Mesenchymal stem cell (in vitro differentiated cells and primary cell): ENCODE measurements at regions not wholly inside any gene's neighbourhood (a gene's known extent, or its start where the extent isn't known, plus 50 kb on each side); places are given as distances from the start of the nearest gene placed in this dataset.

Experiments
- DNase-seq: peaks from one replicate; pipeline ENCODE4 v3.0.0-alpha.2; 2013
- H2AFZ ChIP-seq: one replicate; pipeline ENCODE4 v1.6.1; 2013; ENCODE audit warnings: low read depth, mild to moderate bottlenecking, control low read depth, inconsistent platforms, low read length, moderate library complexity
- H2AK5ac ChIP-seq: 2 replicates; pipeline ENCODE4 v1.6.1; 2013; ENCODE audit warnings: low read length, moderate library complexity, mild to moderate bottlenecking, inconsistent platforms; ENCODE audit not compliant: severe bottlenecking
- H2BK120ac ChIP-seq: one replicate; pipeline ENCODE4 v1.6.1; 2013; ENCODE audit warnings: low read depth, mild to moderate bottlenecking, inconsistent platforms, low read length, moderate library complexity
- H2BK12ac ChIP-seq, 2 experiments: one replicate each; pipeline ENCODE4 v1.6.1; 2013; ENCODE audit warnings: inconsistent platforms in 2 of 2, low read length in 2 of 2, mild to moderate bottlenecking in 2 of 2, moderate library complexity in 2 of 2, control low read depth in 1 of 2
- H2BK15ac ChIP-seq: one replicate; pipeline ENCODE4 v1.6.1; 2013; ENCODE audit warnings: mild to moderate bottlenecking, low read depth, inconsistent platforms; ENCODE audit not compliant: poor library complexity, severe bottlenecking
- H2BK5ac ChIP-seq: 2 replicates; pipeline ENCODE4 v1.6.1; 2013; ENCODE audit warnings: low read depth, mild to moderate bottlenecking, low read length, control low read depth, inconsistent platforms; ENCODE audit not compliant: poor library complexity, severe bottlenecking
- H3K14ac ChIP-seq, 2 experiments: one replicate each; pipeline ENCODE4 v1.6.1; 2013; ENCODE audit warnings: inconsistent platforms in 2 of 2, low read length in 2 of 2, control low read depth in 1 of 2, mild to moderate bottlenecking in 1 of 2, moderate library complexity in 1 of 2
- H3K18ac ChIP-seq, 2 experiments: one replicate each; pipeline ENCODE4 v1.6.1; 2013; ENCODE audit warnings: inconsistent platforms in 2 of 2, low read length in 2 of 2, control low read depth in 1 of 2, low read depth in 1 of 2, mild to moderate bottlenecking in 1 of 2
- H3K23ac ChIP-seq, 2 experiments: one replicate each; pipeline ENCODE4 v1.6.1; 2013; ENCODE audit warnings: inconsistent platforms in 2 of 2, low read length in 2 of 2, mild to moderate bottlenecking in 2 of 2, moderate library complexity in 2 of 2, control low read depth in 1 of 2
- H3K27ac ChIP-seq: 2 replicates; pipeline ENCODE4 v1.5.1; 2013; ENCODE audit warnings: mild to moderate bottlenecking, moderate library complexity, low read length, control low read depth, inconsistent platforms; ENCODE audit not compliant: poor library complexity, severe bottlenecking
- H3K27me3 ChIP-seq, 2 experiments: 2 replicates each; pipeline versions ENCODE4 v1.6.1 to v1.7.0; 2013; ENCODE audit warnings: low read length in 2 of 2, mild to moderate bottlenecking in 2 of 2, moderate library complexity in 2 of 2, control low read depth in 1 of 2, inconsistent platforms in 1 of 2; ENCODE audit not compliant: control insufficient read depth in 1 of 2, insufficient read depth in 1 of 2
- H3K36me3 ChIP-seq, 2 experiments: 2 replicates each; pipeline versions ENCODE4 v1.6.1 to v1.7.0; 2013; ENCODE audit warnings: low read length in 2 of 2, control low read depth in 1 of 2, inconsistent platforms in 1 of 2, low read depth in 1 of 2, mild to moderate bottlenecking in 1 of 2; ENCODE audit not compliant: insufficient read depth in 2 of 2, control insufficient read depth in 1 of 2
- H3K4ac ChIP-seq, 2 experiments: one replicate each; pipeline ENCODE4 v1.6.1; 2013; ENCODE audit warnings: inconsistent platforms in 2 of 2, low read length in 2 of 2, mild to moderate bottlenecking in 2 of 2, moderate library complexity in 2 of 2, control low read depth in 1 of 2, low read depth in 1 of 2
- H3K4me1 ChIP-seq: 2 replicates; pipeline ENCODE4 v1.6.1; 2013; ENCODE audit warnings: low read depth, low read length, control low read depth; ENCODE audit not compliant: control insufficient read depth, insufficient read depth
- H3K4me2 ChIP-seq: 2 replicates; pipeline ENCODE4 v1.6.1; 2013; ENCODE audit warnings: low read length, mild to moderate bottlenecking, inconsistent platforms; ENCODE audit not compliant: poor library complexity, severe bottlenecking
- H3K4me3 ChIP-seq, 2 experiments: 2 replicates each; pipeline versions ENCODE4 v1.5.1 to v1.7.0; 2013; ENCODE audit warnings: low read length in 2 of 2, mild to moderate bottlenecking in 2 of 2, control low read depth in 1 of 2, low read depth in 1 of 2; ENCODE audit not compliant: insufficient read depth in 1 of 2
- H3K79me1 ChIP-seq: replicated peaks from 2 replicates; pipeline ENCODE4 v1.6.1; 2013; ENCODE audit warnings: mild to moderate bottlenecking, control low read depth, low read length, inconsistent platforms; ENCODE audit not compliant: poor library complexity, severe bottlenecking
- H3K9ac ChIP-seq: 2 replicates; pipeline ENCODE4 v1.7.0; 2013; ENCODE audit warnings: mild to moderate bottlenecking, low read length, moderate library complexity
- H3K9me3 ChIP-seq: 2 replicates; pipeline ENCODE4 v1.7.0; 2013; ENCODE audit warnings: mild to moderate bottlenecking, low read length; ENCODE audit not compliant: control insufficient read depth
- H4K8ac ChIP-seq: one replicate; pipeline ENCODE4 v1.6.1; 2013; ENCODE audit warnings: inconsistent platforms, mild to moderate bottlenecking, low read length, moderate library complexity
- H4K91ac ChIP-seq: one replicate; pipeline ENCODE4 v1.6.1; 2013; ENCODE audit warnings: mild to moderate bottlenecking, low read length, inconsistent platforms
- WGBS: methylation state at CpG from one replicate; pipeline ENCODE4 v1.1.7; 2013; ENCODE audit warnings: mixed read lengths; 5-methylcytosine and 5-hydroxymethylcytosine counted together

GRCh38 chr1:62370594-62370993, 51.4 kb upstream of the KANK4 start:
- H3K36me3 ChIP-seq: no peaks in the 10 kb centered on the region
- no peak overlapping the region for H2AFZ ChIP-seq
- H3K4me2 ChIP-seq: no peak overlapping the region

GRCh38 chr1:62371375-62371774, 52.1 kb upstream of the KANK4 start:
- Histone ChIP-seq H2BK15ac (no peak overlapping the region), H3K4ac (no peak overlapping the region), H4K91ac (no peak overlapping the region), H3K18ac (no peak overlapping the region), H3K4me2 (no peak overlapping the region), H2AFZ (no peak overlapping the region), H2BK12ac (no peak overlapping the region), H3K9ac (no peak overlapping the region), H2BK5ac (no peak overlapping the region), H3K14ac (no peak overlapping the region), H4K8ac (no peak overlapping the region), H3K79me1 (no peaks in the 10 kb centered on the region), H3K27ac (no peak overlapping the region), H2BK120ac (no peak overlapping the region), H3K4me1 (no peaks in the 10 kb centered on the region), H3K9me3 (peaks cover 6% of the 10 kb centered on the region), H3K23ac (no peak overlapping the region), H3K36me3 (no peaks in the 10 kb centered on the region), H2AK5ac (no peak overlapping the region), H3K27me3 (peaks cover 0 to 11% of the 10 kb centered on the region in 2 experiments), H3K4me3 (no peak overlapping the region)
- WGBS: 87% methylated on average over 2 of the region's 2 CpGs
- no peak for DNase-seq

More at GRCh38 chr1:62370594-62370993, 51.4 kb upstream of the KANK4 start:
- H2BK12ac ChIP-seq: no peak overlapping the region
- H3K27me3 ChIP-seq: peaks cover 0 to 11% of the 10 kb centered on the region in 2 experiments
- H2BK120ac ChIP-seq: no peak overlapping the region
- H3K9ac ChIP-seq: no peak overlapping the region
- no peak overlapping the region for H2BK5ac ChIP-seq
- H2BK15ac ChIP-seq: no peak overlapping the region
- no peak overlapping the region for H4K91ac ChIP-seq
- H3K18ac ChIP-seq: no peak overlapping the region
- no peaks in the 10 kb centered on the region for H3K79me1 ChIP-seq
- H3K4me1 ChIP-seq: no peaks in the 10 kb centered on the region
- H2AK5ac ChIP-seq: no peak overlapping the region
- DNase-seq: no peak
- no peak overlapping the region for H3K27ac ChIP-seq
- WGBS: 91% methylated on average over 7 of the region's 9 CpGs
- no peak overlapping the region for H3K14ac ChIP-seq
- H3K9me3 ChIP-seq: peaks cover 6% of the 10 kb centered on the region
- no peak overlapping the region for H3K23ac ChIP-seq
- no peak overlapping the region for H4K8ac ChIP-seq
- H3K4ac ChIP-seq: no peak overlapping the region
- H3K4me3 ChIP-seq: no peak overlapping the region

- no peak overlapping the region for H2AK5ac ChIP-seq
- no peaks in the 10 kb centered on the region for H3K79me1 ChIP-seq
- WGBS: 97% methylated on average over 3 of the region's 5 CpGs
- H2AFZ ChIP-seq: no peak overlapping the region
- no peak overlapping the region for H4K8ac ChIP-seq
- no peak overlapping the region for H3K4ac ChIP-seq
- no peaks in the 10 kb centered on the region for H3K36me3 ChIP-seq
- H3K9me3 ChIP-seq: peaks cover 7% of the 10 kb centered on the region
- H3K27me3 ChIP-seq: peaks cover 0 to 5% of the 10 kb centered on the region in 2 experiments
- H3K23ac ChIP-seq: no peak overlapping the region
- DNase-seq: no peak
- no peak overlapping the region for H3K4me3 ChIP-seq
- H2BK15ac ChIP-seq: no peak overlapping the region
- no peak overlapping the region for H3K9ac ChIP-seq
- no peak overlapping the region for H3K14ac ChIP-seq
- no peaks in the 10 kb centered on the region for H3K4me1 ChIP-seq
- no peak overlapping the region for H3K18ac ChIP-seq
- no peak overlapping the region for H2BK12ac ChIP-seq
- no peak overlapping the region for H2BK120ac ChIP-seq
- no peak overlapping the region for H3K27ac ChIP-seq
- H2BK5ac ChIP-seq: no peak overlapping the region
- no peak overlapping the region for H4K91ac ChIP-seq
- no peak overlapping the region for H3K4me2 ChIP-seq
Observed at GRCh38 chr1:62373221-62373620, 54.0 kb upstream of the KANK4 start.

DNA sequence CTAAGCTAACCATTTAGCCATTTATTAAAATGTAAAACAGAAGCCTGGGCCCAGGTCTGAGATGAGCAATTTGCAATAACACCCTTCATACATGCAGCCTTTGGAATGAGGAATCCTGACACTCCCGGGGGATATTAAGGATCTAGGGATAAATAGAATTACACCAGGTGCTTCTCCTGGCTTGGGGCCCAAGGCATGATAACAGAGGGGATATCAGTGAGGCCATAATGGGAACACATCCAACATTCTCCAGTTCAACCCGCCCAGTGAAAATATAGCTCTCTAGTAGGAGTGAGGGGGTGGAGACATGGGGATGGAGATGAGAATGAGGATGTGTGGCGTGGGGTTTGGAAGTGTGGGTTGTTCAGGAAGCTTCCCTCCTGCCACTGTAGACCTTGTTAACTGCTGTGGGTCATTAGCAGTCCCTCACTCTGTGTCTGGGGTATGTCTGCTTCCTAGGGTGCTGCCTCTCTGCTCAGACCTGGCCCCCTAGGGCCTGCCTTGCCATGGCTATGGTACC, 57.9 kb upstream of the KANK4 start:
- H3K4me3 ChIP-seq: no peak overlapping the region
- H2AFZ ChIP-seq: no peak overlapping the region
- no peak overlapping the region for H3K4ac ChIP-seq
- no peak overlapping the region for H4K91ac ChIP-seq
- 67% methylated on average over 2 of the region's 3 CpGs for WGBS
- H3K27ac ChIP-seq: no peak overlapping the region
- no peak overlapping the region for H3K18ac ChIP-seq
- no peak overlapping the region for H2BK120ac ChIP-seq
- no peak overlapping the region for H2BK12ac ChIP-seq
- no peak overlapping the region for H3K14ac ChIP-seq
- H3K23ac ChIP-seq: no peak overlapping the region
- no peaks in the 10 kb centered on the region for H3K27me3 ChIP-seq
- no peak overlapping the region for H2BK15ac ChIP-seq
- H2BK5ac ChIP-seq: no peak overlapping the region
- H3K4me1 ChIP-seq: peaks cover 2% of the 10 kb centered on the region
- H3K9ac ChIP-seq: no peak overlapping the region
- peaks cover 7% of the 10 kb centered on the region for H3K9me3 ChIP-seq
- H4K8ac ChIP-seq: no peak overlapping the region
- H3K4me2 ChIP-seq: no peak overlapping the region
- H3K36me3 ChIP-seq: no peaks in the 10 kb centered on the region
- no peak overlapping the region for H2AK5ac ChIP-seq
- no peaks in the 10 kb centered on the region for H3K79me1 ChIP-seq
- DNase-seq: no peak
